Keratinocyte (primary cell): ENCODE measurements at regions not wholly inside any gene's neighbourhood (a gene's known extent, or its start where the extent isn't known, plus 50 kb on each side); places are given as distances from the start of the nearest gene placed in this dataset.
"Not testable (repeated sequence)": the region's sequence is repeated elsewhere in the genome, so short reads cannot be mapped to it uniquely, and the experiment has no call there.

Experiments used
- DNase-seq: peaks from one replicate; pipeline ENCODE4 v3.0.0-alpha.2; 2011; ENCODE audit warnings: low read depth, missing footprints, low spot score
- FAIRE-seq: peaks from 2 replicates; lab custom pipeline; 2011; peaks lifted over from hg19 to GRCh38; lab: Jason Lieb, UNC
- H2AFZ ChIP-seq: 2 replicates; pipeline ENCODE4 v1.6.0; 2012; ENCODE audit warnings: low read length, control low read depth, inconsistent platforms; ENCODE audit not compliant: control insufficient read depth
- H3K27ac ChIP-seq: 2 replicates; pipeline ENCODE4 v1.5.1; 2011; ENCODE audit warnings: low read length; ENCODE audit not compliant: control insufficient read depth, insufficient read depth
- H3K27me3 ChIP-seq: 3 replicates; pipeline ENCODE4 v1.6.0; 2011; ENCODE audit warnings: low read length; ENCODE audit not compliant: control insufficient read depth, insufficient read depth; ENCODE audit errors: extremely low read depth
- H3K36me3 ChIP-seq, 2 experiments: 2 replicates in 1 of 2; 3 replicates in 1 of 2; pipeline ENCODE4 v1.5.1; 2011; ENCODE audit warnings: low read length in 2 of 2, mild to moderate bottlenecking in 1 of 2; ENCODE audit not compliant: control insufficient read depth in 2 of 2, insufficient read depth in 2 of 2; ENCODE audit errors: extremely low read depth in 1 of 2
- H3K4me1 ChIP-seq: 3 replicates; pipeline ENCODE4 v1.5.1; 2011; ENCODE audit warnings: low read length; ENCODE audit not compliant: control insufficient read depth, insufficient read depth; ENCODE audit errors: extremely low read depth
- H3K4me2 ChIP-seq: 3 replicates; pipeline ENCODE4 v1.6.0; 2011; ENCODE audit warnings: low read depth, low read length; ENCODE audit not compliant: control insufficient read depth, insufficient read depth; ENCODE audit errors: extremely low read depth
- H3K4me3 ChIP-seq, 3 experiments: fragments of 200-600 bp in 1 of 3; sonication (generic) in 1 of 3; 2 replicates in 2 of 3; 3 replicates in 1 of 3; pipeline ENCODE4 v1.5.1; 2011 to 2016; ENCODE audit warnings: low read length in 3 of 3, mild to moderate bottlenecking in 3 of 3, control low read depth in 2 of 3, inconsistent platforms in 1 of 3, low read depth in 1 of 3, mixed read lengths in 1 of 3, mixed run types in 1 of 3, moderate library complexity in 1 of 3; ENCODE audit not compliant: control insufficient read depth in 2 of 3, insufficient read depth in 2 of 3; ENCODE audit errors: extremely low read depth in 1 of 3
- H3K79me2 ChIP-seq: 2 replicates; pipeline ENCODE4 v1.6.0; 2012; ENCODE audit warnings: low read length; ENCODE audit not compliant: control insufficient read depth, insufficient read depth
- H3K9ac ChIP-seq: 3 replicates; pipeline ENCODE4 v1.6.0; 2011; ENCODE audit warnings: low read length; ENCODE audit not compliant: control insufficient read depth, insufficient read depth; ENCODE audit errors: extremely low read depth
- H3K9me1 ChIP-seq: 3 replicates; pipeline ENCODE4 v1.6.0; 2011; ENCODE audit warnings: low read length; ENCODE audit not compliant: control insufficient read depth, insufficient read depth; ENCODE audit errors: extremely low read depth
- H3K9me3 ChIP-seq: 2 replicates; pipeline ENCODE4 v1.5.1; 2012; ENCODE audit warnings: low read depth, low read length; ENCODE audit not compliant: control insufficient read depth
- H4K20me1 ChIP-seq: 3 replicates; pipeline ENCODE4 v1.6.0; 2011; ENCODE audit warnings: low read length; ENCODE audit not compliant: control insufficient read depth, insufficient read depth; ENCODE audit errors: extremely low read depth
- EZH2 ChIP-seq: IDR thresholded peaks from one replicate; pipeline ENCODE4 v1.6.1; 2012; ENCODE audit warnings: inconsistent platforms, mild to moderate bottlenecking, low read length, moderate library complexity
- dilution Hi-C: fragments of 300-500 bp; cut with MboI; formaldehyde crosslinking; loops from one replicate; pipeline ENCODE4 v1.7.0; 2020; ENCODE audit warnings: low sequenced_read_pairs; ENCODE audit not compliant: extremely low pct_ligation_motif_present
- TF ChIP-seq, protein P1 (sequence below), 3 experiments: IDR thresholded peaks in 1 of 3; conservative IDR thresholded peaks in 1 of 3; optimal IDR thresholded peaks in 1 of 3; 2 replicates in 2 of 3; 3 replicates in 1 of 3; pipeline versions ENCODE3 to v1.5.1; 2011; ENCODE audit warnings: low read length in 3 of 3, mild to moderate bottlenecking in 3 of 3, moderate library complexity in 2 of 3, control low read depth in 1 of 3, inconsistent platforms in 1 of 3; ENCODE audit not compliant: insufficient read depth in 2 of 3; ENCODE audit errors: extremely low read depth in 1 of 3

DNA sequence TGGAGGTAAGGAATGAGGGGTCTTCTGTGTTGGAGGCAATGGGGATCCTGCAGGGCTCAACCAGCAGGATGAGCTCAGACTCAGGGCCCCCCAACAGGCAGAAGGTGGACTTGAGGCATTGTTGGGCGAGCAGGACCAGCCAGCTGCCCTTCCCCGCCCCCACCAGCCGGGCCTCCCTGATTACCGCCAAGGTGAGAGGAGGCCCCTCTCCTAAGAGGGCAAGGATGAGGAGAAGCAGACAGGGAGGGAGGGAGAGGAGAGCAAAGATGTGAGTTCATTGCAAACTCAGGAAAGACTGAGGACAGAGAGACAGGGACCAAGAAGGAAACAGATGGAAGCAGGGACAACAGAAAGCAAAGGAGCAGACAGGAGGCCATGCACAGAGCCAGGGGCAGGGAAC is 272.8 kb upstream of the XYLT1 start:
- Histone ChIP-seq H3K27me3 (peaks cover 3% of the 10 kb centered on the region), H3K4me1 (no peaks in the 10 kb centered on the region), H3K36me3 (no peaks in the 10 kb centered on the region), H3K9me3 (no peaks in the 10 kb centered on the region), H3K4me2 (no peak overlapping the region), H3K9ac (no peak overlapping the region), H3K27ac (no peak overlapping the region), H2AFZ (no peak overlapping the region), H4K20me1 (no peaks in the 10 kb centered on the region), H3K9me1 (no peaks in the 10 kb centered on the region), H3K4me3 (no peak overlapping the region), H3K79me2 (no peaks in the 10 kb centered on the region)
- TF ChIP-seq, protein P1, sequence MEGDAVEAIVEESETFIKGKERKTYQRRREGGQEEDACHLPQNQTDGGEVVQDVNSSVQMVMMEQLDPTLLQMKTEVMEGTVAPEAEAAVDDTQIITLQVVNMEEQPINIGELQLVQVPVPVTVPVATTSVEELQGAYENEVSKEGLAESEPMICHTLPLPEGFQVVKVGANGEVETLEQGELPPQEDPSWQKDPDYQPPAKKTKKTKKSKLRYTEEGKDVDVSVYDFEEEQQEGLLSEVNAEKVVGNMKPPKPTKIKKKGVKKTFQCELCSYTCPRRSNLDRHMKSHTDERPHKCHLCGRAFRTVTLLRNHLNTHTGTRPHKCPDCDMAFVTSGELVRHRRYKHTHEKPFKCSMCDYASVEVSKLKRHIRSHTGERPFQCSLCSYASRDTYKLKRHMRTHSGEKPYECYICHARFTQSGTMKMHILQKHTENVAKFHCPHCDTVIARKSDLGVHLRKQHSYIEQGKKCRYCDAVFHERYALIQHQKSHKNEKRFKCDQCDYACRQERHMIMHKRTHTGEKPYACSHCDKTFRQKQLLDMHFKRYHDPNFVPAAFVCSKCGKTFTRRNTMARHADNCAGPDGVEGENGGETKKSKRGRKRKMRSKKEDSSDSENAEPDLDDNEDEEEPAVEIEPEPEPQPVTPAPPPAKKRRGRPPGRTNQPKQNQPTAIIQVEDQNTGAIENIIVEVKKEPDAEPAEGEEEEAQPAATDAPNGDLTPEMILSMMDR (optimal IDR thresholded peaks at IDR 0.05 in 1 of 3, IDR thresholded peaks at IDR 0.05 in 1 of 3, conservative IDR thresholded peaks at IDR 0.05 in 1 of 3; ENCODE audit: extremely low read depth in 1 of 3, insufficient read depth in 2 of 3, low read length in 3 of 3): no peak
- no peak for TF ChIP-seq EZH2
- no peak for DNase-seq
- dilution Hi-C loops: no loop called here
- FAIRE-seq: no peak

DNA sequence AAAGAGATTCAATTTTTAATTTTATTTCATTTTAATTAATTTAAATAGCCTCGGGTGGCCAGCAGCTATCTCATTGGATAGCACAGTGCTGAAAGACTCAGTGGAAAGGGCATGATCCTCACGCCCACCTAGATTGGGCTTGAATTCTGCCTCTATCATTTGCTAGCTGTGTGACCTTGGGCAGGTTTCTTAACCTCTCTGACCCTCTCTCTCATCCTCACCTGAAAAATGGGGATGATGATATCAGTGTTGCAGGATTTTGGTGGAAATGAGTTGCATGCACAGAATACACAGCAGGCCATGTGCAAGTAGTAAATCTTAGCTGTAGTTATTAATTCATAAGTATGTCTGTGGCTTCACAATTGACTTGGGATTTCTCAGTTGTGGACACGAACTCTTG is 272.4 kb upstream of the XYLT1 start:
- no peak for DNase-seq
- no peaks in the 10 kb centered on the region for H3K9me1 ChIP-seq

DNA sequence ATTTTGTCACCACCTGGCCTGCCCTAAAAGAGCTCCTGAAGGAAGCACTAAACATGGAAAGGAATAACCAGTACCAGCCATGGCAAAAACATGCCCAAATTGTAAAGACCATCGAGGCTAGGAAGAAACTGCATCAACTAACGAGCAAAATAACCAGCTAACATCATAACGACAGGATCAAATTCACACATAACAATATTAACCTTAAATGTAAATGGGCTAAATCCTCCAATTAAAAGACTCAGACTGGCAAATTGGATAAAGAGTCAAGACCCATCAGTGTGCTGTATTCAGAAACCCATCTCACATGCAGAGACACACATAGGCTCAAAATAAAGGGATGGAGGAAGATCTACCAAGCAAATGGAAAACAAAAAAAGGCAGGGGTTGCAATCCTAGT is 264.3 kb upstream of the XYLT1 start:
- DNase-seq, H3K4me3 ChIP-seq, H3K9me1 ChIP-seq, H3K4me2 ChIP-seq, H3K9ac ChIP-seq, H3K9me3 ChIP-seq, H3K79me2 ChIP-seq, H3K4me1 ChIP-seq, FAIRE-seq, H3K27ac ChIP-seq, H3K36me3 ChIP-seq, H4K20me1 ChIP-seq, H3K27me3 ChIP-seq, dilution Hi-C loops, H2AFZ ChIP-seq: not testable (repeated sequence)

More for the DNA sequence above, 272.4 kb upstream of the XYLT1 start:
- no peak for TF ChIP-seq EZH2
- TF ChIP-seq, protein P1 (optimal IDR thresholded peaks at IDR 0.05 in 1 of 3, IDR thresholded peaks at IDR 0.05 in 1 of 3, conservative IDR thresholded peaks at IDR 0.05 in 1 of 3; ENCODE audit: extremely low read depth in 1 of 3, insufficient read depth in 2 of 3, low read length in 3 of 3): no peak
- FAIRE-seq: no peak
- Histone ChIP-seq H3K9ac (no peak overlapping the region), H3K36me3 (no peaks in the 10 kb centered on the region), H3K27ac (no peak overlapping the region), H4K20me1 (no peaks in the 10 kb centered on the region), H3K79me2 (no peaks in the 10 kb centered on the region), H3K9me3 (no peaks in the 10 kb centered on the region), H3K27me3 (peaks cover 3% of the 10 kb centered on the region), H3K4me3 (no peak overlapping the region), H3K4me2 (no peak overlapping the region), H3K4me1 (no peaks in the 10 kb centered on the region), H2AFZ (no peak overlapping the region)
- dilution Hi-C loops: no loop called here
